Osteocyte (in vitro differentiated cells): ENCODE measurements at regions not wholly inside any gene's neighbourhood (a gene's known extent, or its start where the extent isn't known, plus 50 kb on each side); places are given as distances from the start of the nearest gene placed in this dataset.

Experiments
- DNase-seq: peaks from one replicate; pipeline ENCODE4 v3.0.0; 2021; ENCODE audit warnings: mixed read lengths; ENCODE audit not compliant: unreplicated experiment; ENCODE audit errors: extremely low spot score
- H3K27ac Mint-ChIP-seq: one replicate; pipeline ENCODE4 v1.8.0; 2021; ENCODE audit warnings: mild to moderate bottlenecking, mixed read lengths; ENCODE audit not compliant: unreplicated experiment
- H3K27me3 Mint-ChIP-seq: one replicate; pipeline ENCODE4 v1.8.0; 2021; ENCODE audit warnings: mixed read lengths; ENCODE audit not compliant: unreplicated experiment
- H3K36me3 Mint-ChIP-seq: one replicate; pipeline ENCODE4 v1.8.0; 2021; ENCODE audit warnings: mixed read lengths; ENCODE audit not compliant: unreplicated experiment
- H3K4me1 Mint-ChIP-seq: one replicate; pipeline ENCODE4 v1.8.0; 2021; ENCODE audit warnings: mixed read lengths; ENCODE audit not compliant: unreplicated experiment
- H3K4me3 Mint-ChIP-seq: one replicate; pipeline ENCODE4 v1.8.0; 2021; ENCODE audit warnings: mild to moderate bottlenecking, moderate library complexity, mixed read lengths; ENCODE audit not compliant: unreplicated experiment
- H3K9me3 Mint-ChIP-seq: one replicate; pipeline ENCODE4 v1.8.0; 2021; ENCODE audit warnings: mixed read lengths; ENCODE audit not compliant: unreplicated experiment
- CTCF ChIP-seq: fragments of 200-600 bp; sonication (generic); IDR thresholded peaks from 2 replicates; pipeline ENCODE4 v1.5.0; 2021; ENCODE audit warnings: antibody characterized with exemption, mild to moderate bottlenecking, moderate library complexity

- TF ChIP-seq CTCF = no peak
- DNase-seq = no peak
- Mint-ChIP-seq H3K4me1 (peaks cover 20% of the 10 kb centered on the region), H3K27me3 (no peaks in the 10 kb centered on the region), H3K36me3 (peaks cover 16% of the 10 kb centered on the region), H3K27ac (no peak overlapping the region), H3K9me3 (peaks cover 4% of the 10 kb centered on the region), H3K4me3 (no peak overlapping the region)
These were observed 269.6 kb upstream of the KLF14 start for GRCh38 chr7:131003634-131004033.

GRCh38 chr7:131004371-131004770, 270.4 kb upstream of the KLF14 start:
- Mint-ChIP-seq H3K27ac (no peak overlapping the region), H3K36me3 (peaks cover 13% of the 10 kb centered on the region), H3K9me3 (peaks cover 4% of the 10 kb centered on the region), H3K27me3 (no peaks in the 10 kb centered on the region), H3K4me3 (no peak overlapping the region), H3K4me1 (peaks cover 25% of the 10 kb centered on the region)
- no peak for DNase-seq
- TF ChIP-seq CTCF = no peak

- TF ChIP-seq CTCF = peak; percentile 72
- Mint-ChIP-seq H3K36me3 (peaks cover 3% of the 10 kb centered on the region), H3K9me3 (peaks cover 3% of the 10 kb centered on the region), H3K27me3 (no peaks in the 10 kb centered on the region), H3K4me3 (peak overlapping the region; percentile 23), H3K4me1 (peaks cover 58% of the 10 kb centered on the region), H3K27ac (peak overlapping the region; percentile 88)
- no peak for DNase-seq
These were observed 273.7 kb upstream of the KLF14 start for GRCh38 chr7:131007439-131008330.

DNA sequence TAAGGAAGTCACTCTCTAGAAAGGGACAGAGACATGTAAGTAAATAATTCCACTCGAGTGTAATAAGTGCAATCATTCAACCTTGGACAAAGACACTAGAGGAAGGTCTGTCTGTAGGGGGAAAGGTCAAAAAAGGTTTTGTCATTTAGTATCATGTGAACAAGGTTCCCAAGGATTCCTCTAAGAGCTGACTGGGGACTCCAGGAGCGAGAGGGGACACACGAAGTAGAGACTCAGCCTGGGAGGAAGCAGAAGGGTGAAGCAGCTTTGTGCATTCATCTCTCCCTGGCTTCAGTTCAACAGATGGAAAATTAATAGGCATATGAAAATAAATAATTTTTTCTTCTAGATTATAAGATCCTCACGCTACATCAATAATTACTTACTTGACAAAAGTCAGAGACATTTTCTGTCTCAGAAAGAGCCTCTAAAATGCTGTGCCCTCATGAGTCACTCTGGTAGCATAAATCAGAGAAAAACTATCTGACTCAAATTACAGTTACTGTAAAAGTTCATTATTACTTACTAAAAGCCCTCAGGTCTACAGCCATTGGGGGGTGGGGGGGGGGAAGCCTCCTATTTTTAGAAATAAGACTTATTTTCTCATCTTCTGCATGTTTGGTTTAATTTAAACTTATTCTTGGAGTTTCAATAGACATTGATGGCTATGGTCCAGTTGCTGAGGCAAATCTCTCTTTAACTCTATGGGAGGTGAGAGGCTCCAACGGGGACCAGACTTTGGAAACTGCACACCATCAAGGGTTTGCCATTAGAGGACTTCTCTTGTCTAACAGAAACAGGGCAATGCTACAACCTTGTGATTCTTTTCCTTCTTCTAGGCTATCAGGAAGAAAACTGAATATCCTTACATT, 275.1 kb upstream of the KLF14 start:
- TF ChIP-seq CTCF = no peak
- peaks cover 72% of the 10 kb centered on the region for H3K4me1 Mint-ChIP-seq
- H3K27me3 Mint-ChIP-seq = no peaks in the 10 kb centered on the region
- peak overlapping the region; percentile 88 for H3K27ac Mint-ChIP-seq
- no peak for DNase-seq
- no peaks in the 10 kb centered on the region for H3K9me3 Mint-ChIP-seq
- H3K36me3 Mint-ChIP-seq = peaks cover 3% of the 10 kb centered on the region
- H3K4me3 Mint-ChIP-seq = no peak overlapping the region
